ENCODE measurements at regions not wholly inside any gene's neighbourhood (a gene's known extent, or its start where the extent isn't known, plus 50 kb on each side); places are given as distances from the start of the nearest gene placed in this dataset.

DNA sequence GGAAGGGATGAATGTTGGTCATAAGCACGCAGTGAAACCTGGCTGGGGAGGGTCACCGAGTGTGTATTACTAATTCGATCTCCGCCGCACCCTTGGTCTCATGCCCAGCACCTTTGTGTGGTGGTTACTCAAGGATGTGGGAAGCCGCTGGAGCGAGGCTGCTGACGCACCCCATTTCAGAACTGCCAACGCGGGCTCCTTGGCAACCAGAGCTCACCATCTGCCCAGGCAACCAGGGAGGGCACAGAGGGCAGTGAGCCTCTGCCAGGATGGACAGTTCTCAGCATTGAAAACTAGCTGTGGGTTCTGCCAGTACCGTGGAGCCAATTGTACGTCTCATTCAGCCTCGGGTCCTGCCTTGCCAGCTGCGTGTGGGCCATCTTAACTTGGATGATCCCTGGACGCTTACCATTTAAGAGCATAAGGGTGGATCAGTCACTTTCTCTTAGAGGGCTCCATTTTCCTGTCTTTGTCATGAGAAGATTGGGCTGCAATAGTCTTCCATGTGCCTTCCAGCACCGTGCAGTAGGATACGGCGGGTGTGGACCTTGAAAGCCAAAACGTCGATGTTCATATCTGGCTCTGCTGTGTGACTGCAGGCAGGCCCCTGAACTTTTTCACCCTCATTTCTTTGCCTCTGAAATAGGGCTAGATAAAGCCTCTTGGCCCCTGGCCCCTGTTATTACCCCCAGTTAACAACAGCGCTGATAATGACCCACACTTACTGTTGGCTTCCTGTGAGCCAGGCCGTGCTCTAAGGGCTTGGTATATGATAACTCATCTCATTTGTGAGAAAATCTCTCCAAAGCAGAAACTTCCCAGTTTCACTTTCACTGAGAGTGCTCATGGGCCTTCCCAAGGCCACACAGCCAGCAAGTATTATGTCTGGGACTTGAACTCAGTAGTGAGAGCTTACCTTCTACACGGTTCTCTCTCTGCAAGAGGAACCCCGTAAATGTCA lies 238.8 kb downstream of the OPA1 start:
- Mint-ChIP-seq H3K27me3 (peaks cover 0 to 11% (median 3%) of the 10 kb centered on the region in 5 donors), H3K4me1 (peaks cover 0 to 11% (median 0%) of the 10 kb centered on the region in 7 donors), H3K9me3 (peaks cover 0 to 2% (median 0%) of the 10 kb centered on the region in 11 donors), H3K4me3 (no peak overlapping the region), H3K27ac (no peak overlapping the region), H3K36me3 (no peaks in the 10 kb centered on the region)
- CTCF ChIA-PET, result no interaction called here
- Histone ChIP-seq H3K9me3 (ENCODE audit: control insufficient read depth in 2 of 3, low read length in 3 of 3) (no peaks in the 10 kb centered on the region), H3K36me3 (ENCODE audit: control insufficient read depth in 2 of 3, insufficient read depth in 3 of 3, low read length in 3 of 3) (no peaks in the 10 kb centered on the region), H3K4me3 (ENCODE audit: low read length) (no peak overlapping the region), H3K27ac (ENCODE audit: low read depth, low read length) (no peak overlapping the region), H3K27me3 (ENCODE audit: control insufficient read depth in 2 of 2, insufficient read depth in 2 of 2, low read length in 2 of 2) (no peaks in the 10 kb centered on the region), H3K4me1 (ENCODE audit: control insufficient read depth in 2 of 2, insufficient read depth in 2 of 2, low read length in 2 of 2) (no peaks in the 10 kb centered on the region)
- peak; percentile 69 for ATAC-seq
- POLR2A ChIA-PET, result no interaction called here
- no peak for DNase-seq
- intact Hi-C loops (cut with micrococcal nuclease), result no loop called here

GRCh38 chr3:193832833-193833413 lies 239.9 kb downstream of the OPA1 start:
- Mint-ChIP-seq H3K9me3 (peaks cover 0 to 2% (median 0%) of the 10 kb centered on the region in 11 donors), H3K36me3 (no peaks in the 10 kb centered on the region), H3K4me3 (no peak overlapping the region), H3K27ac (no peak overlapping the region), H3K4me1 (peaks cover 0 to 11% (median 0%) of the 10 kb centered on the region in 7 donors), H3K27me3 (peaks cover 0 to 20% (median 4%) of the 10 kb centered on the region in 5 donors)
- Histone ChIP-seq H3K4me3 (ENCODE audit: low read length) (no peak overlapping the region), H3K4me1 (ENCODE audit: control insufficient read depth in 2 of 2, insufficient read depth in 2 of 2, low read length in 2 of 2) (no peaks in the 10 kb centered on the region), H3K9me3 (ENCODE audit: control insufficient read depth in 2 of 3, low read length in 3 of 3) (no peaks in the 10 kb centered on the region), H3K36me3 (ENCODE audit: control insufficient read depth in 2 of 3, insufficient read depth in 3 of 3, low read length in 3 of 3) (no peaks in the 10 kb centered on the region), H3K27ac (ENCODE audit: low read depth, low read length) (no peak overlapping the region), H3K27me3 (ENCODE audit: control insufficient read depth in 2 of 2, insufficient read depth in 2 of 2, low read length in 2 of 2) (no peaks in the 10 kb centered on the region)
- DNase-seq (no peak), ATAC-seq (no peak)
- ChIA-PET CTCF (no interaction called here), POLR2A (no interaction called here)
- intact Hi-C loops (cut with micrococcal nuclease), result no loop called here

- POLR2A ChIA-PET, result no interaction called here
- Mint-ChIP-seq H3K4me1 (peaks cover 0 to 11% (median 0%) of the 10 kb centered on the region in 7 donors), H3K36me3 (no peaks in the 10 kb centered on the region), H3K4me3 (no peak overlapping the region), H3K9me3 (peaks cover 0 to 2% (median 0%) of the 10 kb centered on the region in 11 donors), H3K27ac (no peak overlapping the region), H3K27me3 (peaks cover 0 to 18% (median 4%) of the 10 kb centered on the region in 5 donors)
- Histone ChIP-seq H3K9me3 (ENCODE audit: control insufficient read depth in 2 of 3, low read length in 3 of 3) (no peaks in the 10 kb centered on the region), H3K4me3 (ENCODE audit: low read length) (no peak overlapping the region), H3K27ac (ENCODE audit: low read depth, low read length) (no peak overlapping the region), H3K36me3 (ENCODE audit: control insufficient read depth in 2 of 3, insufficient read depth in 3 of 3, low read length in 3 of 3) (no peaks in the 10 kb centered on the region), H3K4me1 (ENCODE audit: control insufficient read depth in 2 of 2, insufficient read depth in 2 of 2, low read length in 2 of 2) (no peaks in the 10 kb centered on the region), H3K27me3 (ENCODE audit: control insufficient read depth in 2 of 2, insufficient read depth in 2 of 2, low read length in 2 of 2) (no peaks in the 10 kb centered on the region)
- DNase-seq (no peak), ATAC-seq (no peak)
- CTCF ChIA-PET, result no interaction called here
- intact Hi-C loops (cut with micrococcal nuclease), result no loop called here
These were observed 240.6 kb downstream of the OPA1 start for GRCh38 chr3:193833592-193833991.

- H3K9me3 Mint-ChIP-seq, result peaks cover 0 to 2% (median 0%) of the 10 kb centered on the region in 11 donors
- intact Hi-C loops (cut with micrococcal nuclease), result no loop called here
- Histone ChIP-seq H3K27ac (ENCODE audit: low read depth, low read length) (no peak overlapping the region), H3K4me1 (ENCODE audit: control insufficient read depth in 2 of 2, insufficient read depth in 2 of 2, low read length in 2 of 2) (no peaks in the 10 kb centered on the region), H3K36me3 (ENCODE audit: control insufficient read depth in 2 of 3, insufficient read depth in 3 of 3, low read length in 3 of 3) (no peaks in the 10 kb centered on the region), H3K9me3 (ENCODE audit: control insufficient read depth in 2 of 3, low read length in 3 of 3) (no peaks in the 10 kb centered on the region), H3K4me3 (ENCODE audit: low read length) (no peak overlapping the region), H3K27me3 (ENCODE audit: control insufficient read depth in 2 of 2, insufficient read depth in 2 of 2, low read length in 2 of 2) (no peaks in the 10 kb centered on the region)
- POLR2A ChIA-PET, result no interaction called here
- no peak overlapping the region for H3K27ac Mint-ChIP-seq
- no peak for ATAC-seq
- DNase-seq, result no peak
- no peak overlapping the region for H3K4me3 Mint-ChIP-seq
- CTCF ChIA-PET, result no interaction called here
- H3K27me3 Mint-ChIP-seq, result peaks cover 0 to 28% (median 11%) of the 10 kb centered on the region in 5 donors
- H3K4me1 Mint-ChIP-seq, result peaks cover 0 to 11% (median 0%) of the 10 kb centered on the region in 7 donors
- H3K36me3 Mint-ChIP-seq, result no peaks in the 10 kb centered on the region
These were observed 242.4 kb downstream of the OPA1 start for GRCh38 chr3:193835414-193835813.

DNA sequence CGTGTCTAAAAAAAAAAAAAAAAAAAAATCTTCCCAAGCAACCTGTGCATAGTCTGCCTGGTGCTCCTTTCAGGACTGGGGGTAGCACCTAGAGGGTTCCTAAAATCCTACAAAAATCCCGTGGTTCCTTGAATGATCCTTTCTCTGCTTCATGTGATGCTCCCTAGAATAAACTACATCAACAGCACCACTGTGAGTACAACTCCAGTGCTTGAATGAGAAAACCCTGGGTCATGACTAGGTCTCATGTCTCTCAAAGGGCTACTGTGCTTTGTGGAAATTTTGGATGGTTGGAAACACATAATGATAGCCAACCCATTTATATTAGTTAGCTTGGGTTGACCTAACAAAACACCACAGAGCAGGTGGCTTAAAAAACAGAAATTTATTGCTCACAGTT lies 243.5 kb downstream of the OPA1 start:
- peaks cover 0 to 11% (median 0%) of the 10 kb centered on the region in 7 donors for H3K4me1 Mint-ChIP-seq
- Histone ChIP-seq H3K9me3 (ENCODE audit: control insufficient read depth in 2 of 3, low read length in 3 of 3) (no peaks in the 10 kb centered on the region), H3K4me1 (ENCODE audit: control insufficient read depth in 2 of 2, insufficient read depth in 2 of 2, low read length in 2 of 2) (no peaks in the 10 kb centered on the region), H3K27me3 (ENCODE audit: control insufficient read depth in 2 of 2, insufficient read depth in 2 of 2, low read length in 2 of 2) (no peaks in the 10 kb centered on the region), H3K27ac (ENCODE audit: low read depth, low read length) (no peak overlapping the region), H3K36me3 (ENCODE audit: control insufficient read depth in 2 of 3, insufficient read depth in 3 of 3, low read length in 3 of 3) (no peaks in the 10 kb centered on the region), H3K4me3 (ENCODE audit: low read length) (no peak overlapping the region)
- H3K36me3 Mint-ChIP-seq, result peaks cover 0 to 4% (median 0%) of the 10 kb centered on the region in 5 donors
- H3K9me3 Mint-ChIP-seq, result peaks cover 0 to 2% (median 0%) of the 10 kb centered on the region in 11 donors
- DNase-seq (no peak), ATAC-seq (no peak)
- POLR2A ChIA-PET, result no interaction called here
- no peak overlapping the region for H3K4me3 Mint-ChIP-seq
- no peak overlapping the region for H3K27ac Mint-ChIP-seq
- peaks cover 10 to 39% (median 19%) of the 10 kb centered on the region in 5 donors for H3K27me3 Mint-ChIP-seq
- intact Hi-C loops (cut with micrococcal nuclease), result no loop called here
- CTCF ChIA-PET, result no interaction called here

- no peak overlapping the region for H3K27ac ChIP-seq (ENCODE audit: low read depth, low read length)
- Mint-ChIP-seq H3K36me3 (peaks cover 0 to 6% (median 0%) of the 10 kb centered on the region in 5 donors), H3K27me3 (peaks cover 13 to 43% (median 22%) of the 10 kb centered on the region in 5 donors), H3K4me1 (peaks cover 0 to 11% (median 0%) of the 10 kb centered on the region in 7 donors), H3K27ac (peak overlapping the region in 1 of 9 donors; percentile 35), H3K9me3 (peaks cover 0 to 2% (median 0%) of the 10 kb centered on the region in 11 donors), H3K4me3 (no peak overlapping the region)
- DNase-seq (no peak), ATAC-seq (no peak)
- no peaks in the 10 kb centered on the region for H3K36me3 ChIP-seq (ENCODE audit: control insufficient read depth in 2 of 3, insufficient read depth in 3 of 3, low read length in 3 of 3)
- ChIA-PET POLR2A (no interaction called here), CTCF (no interaction called here)
- H3K9me3 ChIP-seq (ENCODE audit: control insufficient read depth in 2 of 3, low read length in 3 of 3), result no peaks in the 10 kb centered on the region
- no peaks in the 10 kb centered on the region for H3K27me3 ChIP-seq (ENCODE audit: control insufficient read depth in 2 of 2, insufficient read depth in 2 of 2, low read length in 2 of 2)
- no peak overlapping the region for H3K4me3 ChIP-seq (ENCODE audit: low read length)
- intact Hi-C loops (cut with micrococcal nuclease), result no loop called here
- H3K4me1 ChIP-seq (ENCODE audit: control insufficient read depth in 2 of 2, insufficient read depth in 2 of 2, low read length in 2 of 2), result no peaks in the 10 kb centered on the region
These were observed 243.9 kb downstream of the OPA1 start for GRCh38 chr3:193836918-193837317.
